Fibroblast of lung (primary cell): ENCODE measurements at regions not wholly inside any gene's neighbourhood (a gene's known extent, or its start where the extent isn't known, plus 50 kb on each side); places are given as distances from the start of the nearest gene placed in this dataset.

Experiments
- DNase-seq, 2 donors: peaks; one replicate each; pipeline versions ENCODE4 v3.0.0 to v3.0.0-alpha.2; 2010; ENCODE audit warnings: low read depth in 2 of 2
- H2AFZ ChIP-seq: 2 replicates; pipeline ENCODE4 v1.5.1; 2012; ENCODE audit warnings: low read length, control low read depth, inconsistent platforms
- H3K27ac ChIP-seq: 2 replicates; pipeline ENCODE4 v1.5.1; 2011; ENCODE audit warnings: low read length, control low read depth; ENCODE audit not compliant: insufficient read depth
- H3K27me3 ChIP-seq: 2 replicates; pipeline ENCODE4 v1.5.1; 2011; ENCODE audit warnings: mild to moderate bottlenecking, low read length; ENCODE audit not compliant: control insufficient read depth, insufficient read depth
- H3K36me3 ChIP-seq: 2 replicates; pipeline ENCODE4 v1.5.1; 2011; ENCODE audit warnings: low read length; ENCODE audit not compliant: control insufficient read depth, insufficient read depth
- H3K4me1 ChIP-seq: 2 replicates; pipeline ENCODE4 v1.5.1; 2011; ENCODE audit warnings: low read length; ENCODE audit not compliant: control insufficient read depth, insufficient read depth; ENCODE audit errors: extremely low read depth
- H3K4me2 ChIP-seq: 2 replicates; pipeline ENCODE4 v1.5.1; 2011; ENCODE audit warnings: low read length, control low read depth; ENCODE audit not compliant: insufficient read depth; ENCODE audit errors: extremely low read depth
- H3K4me3 ChIP-seq, 4 experiments: fragments of 200-600 bp in 1 of 4; sonication (generic) in 1 of 4; replicated peaks in 1 of 4; 2 replicates each; pipeline ENCODE4 v1.5.1; 2011 to 2016; ENCODE audit warnings: low read length in 4 of 4, low read depth in 3 of 4, mild to moderate bottlenecking in 3 of 4, control low read depth in 2 of 4, inconsistent platforms in 1 of 4, mixed read lengths in 1 of 4; ENCODE audit not compliant: insufficient read depth in 1 of 4; ENCODE audit errors: control extremely low read depth in 1 of 4
- H3K79me2 ChIP-seq: 2 replicates; pipeline ENCODE4 v1.5.1; 2012; ENCODE audit warnings: mild to moderate bottlenecking, low read length, inconsistent platforms; ENCODE audit not compliant: control insufficient read depth, insufficient read depth
- H3K9ac ChIP-seq: 2 replicates; pipeline ENCODE4 v1.5.1; 2011; ENCODE audit warnings: mild to moderate bottlenecking, low read length, control low read depth; ENCODE audit not compliant: insufficient read depth
- H3K9me3 ChIP-seq: 2 replicates; pipeline ENCODE4 v1.5.1; 2012; ENCODE audit warnings: low read depth, low read length; ENCODE audit not compliant: control insufficient read depth, insufficient read depth
- H4K20me1 ChIP-seq: 2 replicates; pipeline ENCODE4 v1.5.1; 2011; ENCODE audit warnings: low read length; ENCODE audit not compliant: control insufficient read depth, insufficient read depth; ENCODE audit errors: extremely low read depth
- CTCF ChIP-seq, 2 donors: IDR thresholded peaks in 1 of 2; conservative IDR thresholded peaks in 1 of 2; 1 replicate in 1 of 2; 2 replicates in 1 of 2; pipeline ENCODE4 v1.5.1; 2011 to 2012; ENCODE audit warnings: low read length in 2 of 2, control low read depth in 1 of 2, inconsistent platforms in 1 of 2, low read depth in 1 of 2, mild to moderate bottlenecking in 1 of 2
- EZH2 ChIP-seq: IDR thresholded peaks from 2 replicates; pipeline ENCODE4 v1.5.1; 2012; ENCODE audit warnings: low read length, control low read depth, mild to moderate bottlenecking; ENCODE audit errors: missing control alignments

- no peak overlapping the region for H3K4me3 ChIP-seq
- H3K27me3 ChIP-seq, result no peaks in the 10 kb centered on the region
- no peaks in the 10 kb centered on the region for H3K9me3 ChIP-seq
- no peaks in the 10 kb centered on the region for H3K36me3 ChIP-seq
- H3K9ac ChIP-seq, result no peak overlapping the region
- peaks cover 16% of the 10 kb centered on the region for H3K4me1 ChIP-seq
- DNase-seq, result no peak
- TF ChIP-seq CTCF (conservative IDR thresholded peaks at IDR 0.05 in 1 of 2, IDR thresholded peaks at IDR 0.05 in 1 of 2; ENCODE audit: low read depth in 1 of 2, low read length in 2 of 2), result no peak
- no peak for TF ChIP-seq EZH2
- peak overlapping the region; percentile 52 for H3K27ac ChIP-seq
- no peaks in the 10 kb centered on the region for H4K20me1 ChIP-seq
- no peaks in the 10 kb centered on the region for H3K79me2 ChIP-seq
- H3K4me2 ChIP-seq, result peak overlapping the region; percentile 55
- no peak overlapping the region for H2AFZ ChIP-seq
Observed at GRCh38 chr14:101409006-101409543, 152.2 kb upstream of the DIO3 start.

- Histone ChIP-seq H3K9me3 (no peaks in the 10 kb centered on the region), H3K9ac (no peak overlapping the region), H3K79me2 (no peaks in the 10 kb centered on the region), H3K36me3 (no peaks in the 10 kb centered on the region), H3K27ac (no peak overlapping the region), H4K20me1 (no peaks in the 10 kb centered on the region), H3K27me3 (no peaks in the 10 kb centered on the region), H3K4me3 (no peak overlapping the region), H3K4me2 (no peak overlapping the region), H2AFZ (no peak overlapping the region), H3K4me1 (peaks cover 16% of the 10 kb centered on the region)
- no peak for DNase-seq
- no peak for TF ChIP-seq CTCF (conservative IDR thresholded peaks at IDR 0.05 in 1 of 2, IDR thresholded peaks at IDR 0.05 in 1 of 2; ENCODE audit: low read depth in 1 of 2, low read length in 2 of 2)
- no peak for TF ChIP-seq EZH2
Observed at GRCh38 chr14:101410126-101410525, 151.2 kb upstream of the DIO3 start.

- no peak overlapping the region for H3K4me3 ChIP-seq
- no peak overlapping the region for H3K9ac ChIP-seq
- H3K9me3 ChIP-seq, result no peaks in the 10 kb centered on the region
- TF ChIP-seq EZH2, result no peak
- no peak for TF ChIP-seq CTCF (conservative IDR thresholded peaks at IDR 0.05 in 1 of 2, IDR thresholded peaks at IDR 0.05 in 1 of 2; ENCODE audit: low read depth in 1 of 2, low read length in 2 of 2)
- H3K4me1 ChIP-seq, result peaks cover 11% of the 10 kb centered on the region
- no peak overlapping the region for H3K27ac ChIP-seq
- no peaks in the 10 kb centered on the region for H4K20me1 ChIP-seq
- H3K27me3 ChIP-seq, result no peaks in the 10 kb centered on the region
- no peak for DNase-seq
- no peaks in the 10 kb centered on the region for H3K36me3 ChIP-seq
- no peak overlapping the region for H2AFZ ChIP-seq
- no peak overlapping the region for H3K4me2 ChIP-seq
- no peaks in the 10 kb centered on the region for H3K79me2 ChIP-seq
Observed at GRCh38 chr14:101411151-101411550, 150.1 kb upstream of the DIO3 start.
